H9 (cell line): ENCODE measurements at regions not wholly inside any gene's neighbourhood (a gene's known extent, or its start where the extent isn't known, plus 50 kb on each side); places are given as distances from the start of the nearest gene placed in this dataset.

Experiments
- DNase-seq: peaks from one replicate; pipeline ENCODE4 v3.0.0-alpha.2; 2017
- H2AFZ ChIP-seq: one replicate; pipeline ENCODE4 v1.6.1; 2013; ENCODE audit warnings: mild to moderate bottlenecking, low read length, control low read depth, moderate library complexity
- H2AK5ac ChIP-seq: 2 replicates; pipeline ENCODE4 v1.6.1; 2013; ENCODE audit warnings: low read length, control low read depth, mixed read lengths; ENCODE audit not compliant: insufficient read length
- H2BK120ac ChIP-seq: one replicate; pipeline ENCODE4 v1.6.1; 2013; ENCODE audit warnings: low read depth, mild to moderate bottlenecking, low read length, control low read depth, inconsistent platforms; ENCODE audit not compliant: poor library complexity, severe bottlenecking
- H2BK12ac ChIP-seq: 2 replicates; pipeline ENCODE4 v1.6.1; 2013; ENCODE audit warnings: low read length, control low read depth, mixed read lengths, low read depth; ENCODE audit not compliant: insufficient read length
- H2BK15ac ChIP-seq: 2 replicates; pipeline ENCODE4 v1.6.1; 2013; ENCODE audit warnings: low read depth, low read length, control low read depth
- H2BK20ac ChIP-seq: one replicate; pipeline ENCODE4 v1.6.1; 2013; ENCODE audit warnings: low read depth, mild to moderate bottlenecking, low read length, control low read depth, inconsistent platforms; ENCODE audit not compliant: poor library complexity, severe bottlenecking
- H2BK5ac ChIP-seq: 2 replicates; pipeline ENCODE4 v1.6.1; 2013; ENCODE audit warnings: low read length, control low read depth, mixed read lengths; ENCODE audit not compliant: insufficient read length
- H3K14ac ChIP-seq: 2 replicates; pipeline ENCODE4 v1.6.1; 2013; ENCODE audit warnings: low read length, control low read depth; ENCODE audit not compliant: insufficient read depth
- H3K18ac ChIP-seq: 2 replicates; pipeline ENCODE4 v1.6.1; 2013; ENCODE audit warnings: low read depth, mild to moderate bottlenecking, mixed read lengths, low read length, control low read depth; ENCODE audit not compliant: insufficient read length
- H3K23ac ChIP-seq: 2 replicates; pipeline ENCODE4 v1.6.1; 2013; ENCODE audit warnings: low read length, control low read depth, mixed read lengths, low read depth; ENCODE audit not compliant: insufficient read length
- H3K23me2 ChIP-seq: 2 replicates; pipeline ENCODE4 v1.6.1; 2013; ENCODE audit warnings: low read depth, mild to moderate bottlenecking, mixed read lengths, low read length, control low read depth; ENCODE audit not compliant: insufficient read length, poor library complexity, severe bottlenecking
- H3K27ac ChIP-seq: 2 replicates; pipeline ENCODE4 v1.5.1; 2013; ENCODE audit warnings: low read length, control low read depth, mixed read lengths, low read depth; ENCODE audit not compliant: insufficient read length
- H3K27me3 ChIP-seq: 2 replicates; pipeline ENCODE4 v1.6.1; 2013; ENCODE audit warnings: low read length, control low read depth, inconsistent platforms; ENCODE audit not compliant: insufficient read depth
- H3K4ac ChIP-seq: 2 replicates; pipeline ENCODE4 v1.6.1; 2013; ENCODE audit warnings: low read depth, mild to moderate bottlenecking, control low read depth, inconsistent platforms, low read length, moderate library complexity
- H3K4me1 ChIP-seq: 2 replicates; pipeline ENCODE4 v1.6.1; 2013; ENCODE audit warnings: low read length, control low read depth, inconsistent platforms; ENCODE audit not compliant: insufficient read depth
- H3K4me2 ChIP-seq: 2 replicates; pipeline ENCODE4 v1.6.1; 2013; ENCODE audit warnings: low read length, control low read depth, mixed read lengths; ENCODE audit not compliant: insufficient read length, insufficient read depth
- H3K56ac ChIP-seq: 2 replicates; pipeline ENCODE4 v1.6.1; 2013; ENCODE audit warnings: low read depth, mild to moderate bottlenecking, mixed read lengths, low read length, control low read depth; ENCODE audit not compliant: insufficient read length
- H3K79me1 ChIP-seq: 2 replicates; pipeline ENCODE4 v1.6.1; 2013; ENCODE audit warnings: low read depth, mild to moderate bottlenecking, moderate library complexity, low read length, control low read depth, inconsistent platforms; ENCODE audit not compliant: insufficient read depth, poor library complexity, severe bottlenecking
- H3K79me2 ChIP-seq: 2 replicates; pipeline ENCODE4 v1.6.1; 2013; ENCODE audit warnings: low read length, control low read depth, inconsistent platforms; ENCODE audit not compliant: insufficient read depth
- H3K9ac ChIP-seq: 2 replicates; pipeline ENCODE4 v1.6.1; 2013; ENCODE audit warnings: low read length, control low read depth, mixed read lengths; ENCODE audit not compliant: insufficient read length; ENCODE audit errors: extremely low read depth
- H3K9me3 ChIP-seq: one replicate; pipeline ENCODE4 v1.6.1; 2013; ENCODE audit warnings: low read depth, low read length, inconsistent platforms; ENCODE audit not compliant: control insufficient read depth
- H3T11ph ChIP-seq: one replicate; pipeline ENCODE4 v1.6.1; 2013; ENCODE audit warnings: mild to moderate bottlenecking, low read length, control low read depth, inconsistent platforms
- H4K20me1 ChIP-seq: one replicate; pipeline ENCODE4 v1.6.1; 2013; ENCODE audit not compliant: control insufficient read depth, insufficient read length, insufficient read depth
- H4K5ac ChIP-seq: 2 replicates; pipeline ENCODE4 v1.6.1; 2013; ENCODE audit warnings: low read depth, mild to moderate bottlenecking, mixed read lengths, low read length, control low read depth; ENCODE audit not compliant: insufficient read length
- H4K8ac ChIP-seq: replicated peaks from 2 replicates; pipeline ENCODE4 v1.6.1; 2013; ENCODE audit warnings: low read length, control low read depth, mixed read lengths, low read depth; ENCODE audit not compliant: insufficient read length
- H4K91ac ChIP-seq: 2 replicates; pipeline ENCODE4 v1.6.1; 2013; ENCODE audit warnings: low read depth, mild to moderate bottlenecking, moderate library complexity, mixed read lengths, low read length, control low read depth; ENCODE audit not compliant: insufficient read length
- H3K27ac Mint-ChIP-seq, 3 experiments: 2 replicates in 2 of 3; 3 replicates in 1 of 3; pipeline ENCODE4 v1.8.0; 2020 to 2021; ENCODE audit warnings: mixed read lengths in 3 of 3, mild to moderate bottlenecking in 1 of 3, moderate library complexity in 1 of 3
- H3K27me3 Mint-ChIP-seq: 2 replicates; pipeline ENCODE4 v1.8.0; 2021; ENCODE audit warnings: low read depth, mild to moderate bottlenecking, moderate library complexity, mixed read lengths
- H3K36me3 Mint-ChIP-seq, 3 experiments: 2 replicates in 2 of 3; 3 replicates in 1 of 3; pipeline ENCODE4 v1.8.0; 2020 to 2021; ENCODE audit warnings: low read depth in 3 of 3, mixed read lengths in 3 of 3; ENCODE audit not compliant: insufficient read depth in 1 of 3
- H3K4me1 Mint-ChIP-seq, 2 experiments: 2 replicates each; pipeline ENCODE4 v1.8.0; 2020; ENCODE audit warnings: mixed read lengths in 2 of 2
- H3K4me3 Mint-ChIP-seq, 2 experiments: 2 replicates in 1 of 2; 3 replicates in 1 of 2; pipeline ENCODE4 v1.8.0; 2020 to 2021; ENCODE audit warnings: mild to moderate bottlenecking in 2 of 2, mixed read lengths in 2 of 2, moderate library complexity in 1 of 2
- H3K9me3 Mint-ChIP-seq, 2 experiments: 2 replicates in 1 of 2; 3 replicates in 1 of 2; pipeline ENCODE4 v1.8.0; 2020; ENCODE audit warnings: mild to moderate bottlenecking in 2 of 2, mixed read lengths in 2 of 2, moderate library complexity in 1 of 2
- CTCF ChIP-seq: fragments of 200-600 bp; sonication (generic); conservative IDR thresholded peaks from 3 replicates; pipeline ENCODE4 v1.8.0; 2021; ENCODE audit warnings: antibody characterized with exemption, mild to moderate bottlenecking
- WGBS: extraction: QIAGEN DNeasy Blood & Tissue Kit; methylation state at CpG from one replicate; pipeline ENCODE4 v1.1.7; 2013; ENCODE audit warnings: missing lambda C conversion rate, low lambda C conversion rate, mixed read lengths; ENCODE audit not compliant: insufficient read length; ENCODE audit errors: extremely low coverage; 5-methylcytosine and 5-hydroxymethylcytosine counted together

- Histone ChIP-seq H3K4me1 (peaks cover 8% of the 10 kb centered on the region), H2BK20ac (no peak overlapping the region), H4K91ac (no peak overlapping the region), H3K18ac (no peak overlapping the region), H3K27me3 (no peaks in the 10 kb centered on the region), H2BK5ac (no peak overlapping the region), H3K27ac (no peak overlapping the region), H3T11ph (no peak overlapping the region), H3K56ac (no peak overlapping the region), H3K14ac (no peak overlapping the region), H3K23ac (no peak overlapping the region), H3K23me2 (no peaks in the 10 kb centered on the region), H3K79me1 (no peaks in the 10 kb centered on the region), H4K5ac (no peak overlapping the region), H3K4me2 (no peak overlapping the region), H4K8ac (no peak overlapping the region), H2AK5ac (no peak overlapping the region), H2BK120ac (no peak overlapping the region), H3K79me2 (no peaks in the 10 kb centered on the region), H4K20me1 (no peaks in the 10 kb centered on the region), H2AFZ (no peak overlapping the region), H3K9ac (no peak overlapping the region), H2BK12ac (no peak overlapping the region), H3K9me3 (no peaks in the 10 kb centered on the region), H3K4ac (no peak overlapping the region), H2BK15ac (no peak overlapping the region)
- Mint-ChIP-seq H3K4me3 (no peak overlapping the region), H3K27me3 (no peaks in the 10 kb centered on the region), H3K4me1 (peaks cover 34 to 37% of the 10 kb centered on the region in 2 experiments), H3K27ac (peak overlapping the region in 2 of 3 experiments; percentile 44 to 63; a peak in 3 of 7 replicates), H3K9me3 (peaks cover 0 to 3% of the 10 kb centered on the region in 2 experiments; a peak in 1 of 5 replicates), H3K36me3 (peaks cover 0 to 1% (median 0%) of the 10 kb centered on the region in 3 experiments; a peak in 2 of 7 replicates)
- WGBS, result no CpG with 5 or more reads among the region's 2 CpGs
- DNase-seq, result no peak
- no peak for TF ChIP-seq CTCF
These were observed 397.1 kb downstream of the DMAC1 start for GRCh38 chr9:7402334-7403027.
